ENCODE measurements at regions not wholly inside any gene's neighbourhood (a gene's known extent, or its start where the extent isn't known, plus 50 kb on each side); places are given as distances from the start of the nearest gene placed in this dataset.

- TF ChIP-seq CTCF (IDR thresholded peaks at IDR 0.05) (no peak), POLR2A (IDR thresholded peaks at IDR 0.05) (no peak)
Measured at GRCh38 chr4:124306352-124306751, 406.2 kb downstream of the ANKRD50 start.

All from sigmoid colon (tissue), 3 donors.